ENCODE measurements at regions not wholly inside any gene's neighbourhood (a gene's known extent, or its start where the extent isn't known, plus 50 kb on each side); places are given as distances from the start of the nearest gene placed in this dataset.

DNA sequence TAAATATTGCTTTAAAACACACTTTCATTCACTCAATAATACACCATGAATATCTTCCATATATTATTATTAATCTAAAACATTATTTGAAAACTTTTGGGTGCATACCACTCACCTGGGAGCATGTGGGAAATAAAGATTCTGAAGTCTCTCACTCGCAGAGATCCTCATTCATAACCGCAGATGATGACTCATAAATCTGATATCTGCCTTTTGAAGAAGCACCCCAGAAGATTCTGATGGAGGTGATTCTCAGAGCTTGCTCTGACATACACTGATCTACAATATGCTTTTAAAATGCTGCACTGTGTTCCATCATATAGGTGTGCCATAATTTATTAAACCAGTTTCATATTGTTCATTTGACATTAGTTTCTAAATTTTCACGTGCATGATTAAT, 135.0 kb upstream of the SGK1 start:
- H3K9me1 ChIP-seq (ENCODE audit: control insufficient read depth, insufficient read depth, low read length), result no peaks in the 10 kb centered on the region
- H3K36me3 ChIP-seq (ENCODE audit: control insufficient read depth, insufficient read depth, low read length), result no peaks in the 10 kb centered on the region
- no TSS peak for BruUV-seq (replicated peaks)
- TF ChIP-seq SLC30A9 (CRISPR knock-in tag; IDR thresholded peaks at IDR 0.05), result no peak
- peak; percentile 26; the same call in 1 of the 2 replicates for TF ChIP-seq ATF3 (IDR thresholded peaks at IDR 0.05)
- no peak for TF ChIP-seq ATF3 (CRISPR knock-in tag; conservative IDR thresholded peaks at IDR 0.05)
- no peak overlapping the region for H3K4me2 ChIP-seq (ENCODE audit: insufficient read depth, low read length)
- H3K27me3 ChIP-seq (ENCODE audit: control insufficient read depth in 2 of 2, insufficient read depth in 2 of 2, low read length in 2 of 2), result no peaks in the 10 kb centered on the region
- CTCF ChIA-PET (ENCODE audit: low intra/inter-chr PET ratio), result no interaction called here
- 4% methylated on average over 3 of the region's 3 CpGs for WGBS (ENCODE audit: insufficient coverage, low coverage, missing lambda C conversion rate)
- no peak for FAIRE-seq
- no peak overlapping the region for H3K4me3 ChIP-seq
- no peaks in the 10 kb centered on the region for H3K9me3 ChIP-seq (replicated peaks; ENCODE audit: control insufficient read depth, insufficient read depth, low read depth, low read length)
- ATAC-seq, result no peak
- no peak overlapping the region for H2AFZ ChIP-seq (ENCODE audit: low read depth, low read length)
- no peak overlapping the region for H3K27ac ChIP-seq (ENCODE audit: extremely low read depth, low read depth, low read length)
- no peak for DNase-seq (ENCODE audit: extremely low read depth in 1 of 4, low spot score in 3 of 4)
- in situ Hi-C loops (cut with MboI), result no loop called here
- POLR2A ChIA-PET, result no interaction called here
- no peaks in the 10 kb centered on the region for H3K79me2 ChIP-seq (ENCODE audit: control insufficient read depth, insufficient read depth, low read length)
- intact Hi-C loops (cut with micrococcal nuclease), result loop anchor here (10.0 kb wide), 1 partner anchor 372 kb away; no protein-coding TSS in a partner anchor
- no peak overlapping the region for H3K9ac ChIP-seq (ENCODE audit: insufficient read depth in 1 of 2, low read depth in 2 of 2, low read length in 2 of 2)
- no peaks in the 10 kb centered on the region for H4K20me1 ChIP-seq (replicated peaks; ENCODE audit: control insufficient read depth, insufficient read depth, low read length)
- no peaks in the 10 kb centered on the region; a peak in 1 of 5 replicates for H3K4me1 ChIP-seq (replicated peaks in 1 of 2; ENCODE audit: control insufficient read depth in 2 of 2, insufficient read depth in 2 of 2, low read length in 2 of 2)

DNA sequence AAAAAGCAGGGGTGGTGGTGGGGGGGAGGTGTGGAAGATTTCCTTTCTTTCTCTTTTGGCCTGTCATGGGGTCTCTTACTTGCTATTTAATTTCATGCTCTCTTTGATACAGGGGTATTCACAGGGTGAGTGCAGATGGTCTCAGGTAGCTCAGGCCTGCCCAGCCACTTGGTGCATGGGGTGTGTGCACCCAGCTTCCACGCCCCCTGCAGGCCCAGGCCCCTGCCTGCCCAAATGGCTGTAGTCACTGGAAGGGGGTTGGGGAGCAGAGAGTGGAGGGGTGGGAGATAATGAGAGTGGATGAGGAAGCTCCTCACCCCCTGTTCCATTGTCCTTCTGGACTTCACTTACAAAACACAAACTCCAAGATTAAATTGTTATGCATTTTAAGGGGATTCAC, 133.6 kb upstream of the SGK1 start:
- no peak overlapping the region for H3K27ac ChIP-seq (ENCODE audit: extremely low read depth, low read depth, low read length)
- FAIRE-seq, result no peak
- no peaks in the 10 kb centered on the region for H3K9me1 ChIP-seq (ENCODE audit: control insufficient read depth, insufficient read depth, low read length)
- no peaks in the 10 kb centered on the region for H3K27me3 ChIP-seq (ENCODE audit: control insufficient read depth in 2 of 2, insufficient read depth in 2 of 2, low read length in 2 of 2)
- ChIA-PET CTCF (ENCODE audit: low intra/inter-chr PET ratio) (no interaction called here), POLR2A (no interaction called here)
- 0% methylated on average over 1 of the region's 1 CpG for WGBS (ENCODE audit: insufficient coverage, low coverage, missing lambda C conversion rate)
- no peak overlapping the region for H3K4me3 ChIP-seq
- ATAC-seq, result peak; percentile 91
- intact Hi-C loops (cut with micrococcal nuclease), result loop anchor here (10.0 kb wide), 1 partner anchor 373 kb away; no protein-coding TSS in a partner anchor
- peak in 2 of 4 experiments; percentile 38 to 40 for DNase-seq (ENCODE audit: extremely low read depth in 1 of 4, low spot score in 3 of 4)
- in situ Hi-C loops (cut with MboI), result no loop called here
- H3K79me2 ChIP-seq (ENCODE audit: control insufficient read depth, insufficient read depth, low read length), result no peaks in the 10 kb centered on the region
- H2AFZ ChIP-seq (ENCODE audit: low read depth, low read length), result no peak overlapping the region
- H3K4me2 ChIP-seq (ENCODE audit: insufficient read depth, low read length), result no peak overlapping the region
- no peaks in the 10 kb centered on the region; a peak in 1 of 5 replicates for H3K4me1 ChIP-seq (replicated peaks in 1 of 2; ENCODE audit: control insufficient read depth in 2 of 2, insufficient read depth in 2 of 2, low read length in 2 of 2)
- BruUV-seq (replicated peaks), result no TSS peak
- H3K9me3 ChIP-seq (replicated peaks; ENCODE audit: control insufficient read depth, insufficient read depth, low read depth, low read length), result no peaks in the 10 kb centered on the region
- no peak overlapping the region for H3K9ac ChIP-seq (ENCODE audit: insufficient read depth in 1 of 2, low read depth in 2 of 2, low read length in 2 of 2)
- no peaks in the 10 kb centered on the region for H4K20me1 ChIP-seq (replicated peaks; ENCODE audit: control insufficient read depth, insufficient read depth, low read length)
- H3K36me3 ChIP-seq (ENCODE audit: control insufficient read depth, insufficient read depth, low read length), result no peaks in the 10 kb centered on the region
- TF ChIP-seq ATF3 (IDR thresholded peaks at IDR 0.05) (no peak), ATF3 (CRISPR knock-in tag; conservative IDR thresholded peaks at IDR 0.05) (no peak), PCBP1 (IDR thresholded peaks at IDR 0.05; ENCODE audit: low read depth, low read length, poor library complexity, severe bottlenecking) (no peak), MECOM (CRISPR knock-in tag; IDR thresholded peaks at IDR 0.05) (no peak), RAD21 (CRISPR knock-in tag; conservative IDR thresholded peaks at IDR 0.05 in 1 of 2, IDR thresholded peaks at IDR 0.05 in 1 of 2) (peak; percentile 34 to 41), RAD51 (IDR thresholded peaks at IDR 0.05; ENCODE audit: borderline replicate concordance, low read depth) (no peak), CTCFL (IDR thresholded peaks at IDR 0.05; ENCODE audit: borderline replicate concordance, insufficient read depth, low read depth, low read length, poor library complexity, severe bottlenecking) (peak; percentile 57)
